HEK293T (cell line): ENCODE measurements at regions not wholly inside any gene's neighbourhood (a gene's known extent, or its start where the extent isn't known, plus 50 kb on each side); places are given as distances from the start of the nearest gene placed in this dataset.

Experiments used
- ARNT ChIP-seq: fragments of 450-650 bp; IDR thresholded peaks from 2 replicates; pipeline ENCODE4 v1.6.1; 2017; ENCODE audit warnings: mild to moderate bottlenecking
- FOXM1 ChIP-seq: fragments of 450-650 bp; IDR thresholded peaks from 2 replicates; pipeline ENCODE4 v1.6.1; 2017; ENCODE audit warnings: mild to moderate bottlenecking, borderline replicate concordance

DNA sequence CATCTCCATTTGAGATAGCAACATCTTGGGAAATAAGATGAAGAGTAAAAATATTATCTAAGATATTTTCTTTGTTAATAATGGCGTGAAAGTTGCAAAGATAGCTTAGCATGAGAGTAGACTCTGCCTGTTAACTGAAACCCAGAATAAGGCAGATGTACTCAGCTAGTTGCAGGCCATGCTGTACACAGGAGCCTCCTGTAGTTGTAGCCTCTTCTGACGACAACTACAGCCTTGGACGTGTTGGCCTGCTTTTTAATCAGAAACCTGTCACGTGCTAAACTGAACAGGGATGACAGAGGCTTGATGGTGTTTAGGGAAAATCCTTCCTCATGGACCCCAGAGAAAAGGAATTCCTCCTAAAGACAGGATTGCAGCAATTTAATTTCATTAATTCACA lies 155.1 kb upstream of the TMEM229A start:
- TF ChIP-seq ARNT (no peak), FOXM1 (no peak)
